Kasumi-1 (cell line): ENCODE measurements at regions not wholly inside any gene's neighbourhood (a gene's known extent, or its start where the extent isn't known, plus 50 kb on each side); places are given as distances from the start of the nearest gene placed in this dataset.

Source experiments
- DNase-seq, 2 experiments: peaks; one replicate each; lab custom pipeline; 2025; lab: John Stamatoyannopoulos, UW

DNA sequence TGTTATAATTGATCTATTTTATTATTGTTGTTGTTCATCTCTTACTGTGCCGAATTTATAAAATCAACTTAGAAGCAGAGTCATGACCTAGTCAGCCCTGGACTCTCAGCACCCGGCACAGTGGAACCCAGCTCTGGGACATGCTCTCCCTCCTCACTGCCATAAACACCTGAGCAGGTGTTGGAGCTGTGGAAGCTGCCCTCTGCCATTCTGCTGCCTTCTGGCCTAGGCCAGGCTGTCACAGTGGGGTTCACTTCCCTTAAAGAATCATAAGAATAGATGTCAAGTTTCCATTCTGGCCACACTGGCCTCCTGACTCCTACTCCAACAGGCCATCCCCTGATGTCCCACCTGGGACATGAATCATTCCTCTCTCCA, 192.2 kb downstream of the ZFP36L2 start:
- no peak for DNase-seq

- DNase-seq, result no peak
Observed at GRCh38 chr2:43033466-43034241, 192.8 kb downstream of the ZFP36L2 start.

GRCh38 chr2:43033016-43033270, 193.5 kb downstream of the ZFP36L2 start:
- DNase-seq, result no peak

GRCh38 chr2:43032213-43033015, 194.0 kb downstream of the ZFP36L2 start:
- no peak for DNase-seq

DNA sequence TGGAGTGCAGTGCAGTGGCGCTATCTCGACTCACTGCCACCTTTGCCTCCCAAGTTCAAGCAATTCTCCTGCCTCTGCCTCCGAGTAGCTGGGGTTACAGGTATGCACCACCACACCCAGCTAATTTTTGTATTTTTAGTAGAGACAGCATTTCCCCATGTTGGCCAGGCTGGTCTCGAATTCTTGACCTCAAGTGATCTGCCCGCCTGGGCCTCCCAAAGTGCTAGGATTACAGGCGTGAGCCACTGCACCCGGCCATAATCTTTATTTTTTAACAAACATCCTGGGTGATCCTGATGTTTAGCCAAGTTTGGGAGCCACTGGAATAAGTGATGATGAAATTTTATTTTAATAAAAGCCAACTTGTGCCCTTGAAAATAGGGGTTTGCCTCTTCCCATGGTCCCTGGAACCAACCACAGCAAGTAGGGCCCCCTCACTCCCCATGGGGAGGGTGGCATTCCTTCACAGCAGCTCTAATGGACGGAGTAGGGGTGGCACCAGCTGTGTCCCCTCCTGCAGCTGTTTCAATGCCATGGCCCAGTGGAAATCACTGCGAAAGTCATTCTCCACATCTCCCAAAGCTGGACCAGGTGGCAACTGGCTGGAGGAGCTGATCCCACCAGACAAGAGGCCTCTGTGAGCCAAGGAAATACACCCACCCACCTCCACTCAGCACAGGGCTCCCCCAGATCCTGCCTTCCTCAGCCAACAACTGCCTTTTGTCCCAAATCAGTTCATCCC, 194.8 kb downstream of the ZFP36L2 start:
- no peak for DNase-seq

DNA sequence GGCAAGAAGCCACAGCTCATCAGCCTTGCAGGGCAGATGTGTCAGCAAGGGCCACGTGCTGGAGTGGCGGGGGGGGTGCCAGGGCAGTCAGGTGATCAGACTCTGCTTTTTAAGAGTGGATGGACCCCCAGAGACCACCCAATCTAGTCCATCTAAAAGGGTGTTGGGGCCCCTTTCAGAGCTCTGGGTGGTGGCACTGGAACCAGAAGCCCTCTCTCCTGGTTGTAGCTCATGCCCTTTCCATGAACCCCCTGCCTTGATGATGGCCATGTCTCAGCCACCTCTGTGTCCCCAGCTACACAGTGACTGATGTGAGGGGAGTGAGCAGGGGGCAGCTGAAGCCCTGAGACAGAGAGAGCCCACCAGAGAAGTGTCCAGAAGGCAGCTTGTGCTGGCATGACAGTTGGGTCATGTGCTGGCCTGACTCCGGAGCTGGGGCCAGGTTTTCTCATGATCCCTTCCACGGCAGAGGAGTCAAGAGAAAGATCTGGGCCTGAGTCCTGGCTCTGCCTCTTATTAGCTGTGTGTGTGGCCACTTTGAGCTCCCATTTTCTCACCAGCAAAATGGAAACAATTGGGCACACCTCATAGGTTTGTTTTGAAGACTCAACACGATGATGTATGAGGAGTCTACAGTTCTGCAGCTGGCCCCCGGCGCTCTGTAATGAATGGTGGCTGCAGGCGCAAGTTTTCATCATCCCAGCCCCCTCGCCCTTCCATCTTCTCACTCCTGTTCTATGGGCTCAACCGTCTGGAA, 195.7 kb downstream of the ZFP36L2 start:
- DNase-seq, result no peak

GRCh38 chr2:43029186-43029585, 197.2 kb downstream of the ZFP36L2 start:
- DNase-seq, result no peak

DNA sequence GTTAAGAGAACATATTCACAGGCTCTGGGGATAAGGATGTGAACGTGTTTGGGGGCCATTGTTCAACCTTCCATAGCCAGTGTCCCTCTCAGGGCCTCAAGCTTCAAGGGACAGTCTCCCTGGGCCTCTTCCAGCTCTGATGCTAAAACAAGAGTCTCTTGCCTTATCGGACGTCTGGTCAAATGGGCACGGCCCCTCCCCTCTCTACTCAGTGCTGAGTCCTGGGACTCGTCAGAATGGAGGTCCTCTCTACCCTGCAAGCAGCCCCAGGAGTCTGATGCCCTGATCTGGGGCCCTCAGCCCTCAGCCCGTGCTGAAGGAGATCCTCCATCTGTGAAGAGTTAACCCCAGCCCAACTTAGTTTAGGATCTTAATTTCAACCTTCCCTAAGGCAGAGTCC, 198.2 kb downstream of the ZFP36L2 start:
- no peak for DNase-seq

DNA sequence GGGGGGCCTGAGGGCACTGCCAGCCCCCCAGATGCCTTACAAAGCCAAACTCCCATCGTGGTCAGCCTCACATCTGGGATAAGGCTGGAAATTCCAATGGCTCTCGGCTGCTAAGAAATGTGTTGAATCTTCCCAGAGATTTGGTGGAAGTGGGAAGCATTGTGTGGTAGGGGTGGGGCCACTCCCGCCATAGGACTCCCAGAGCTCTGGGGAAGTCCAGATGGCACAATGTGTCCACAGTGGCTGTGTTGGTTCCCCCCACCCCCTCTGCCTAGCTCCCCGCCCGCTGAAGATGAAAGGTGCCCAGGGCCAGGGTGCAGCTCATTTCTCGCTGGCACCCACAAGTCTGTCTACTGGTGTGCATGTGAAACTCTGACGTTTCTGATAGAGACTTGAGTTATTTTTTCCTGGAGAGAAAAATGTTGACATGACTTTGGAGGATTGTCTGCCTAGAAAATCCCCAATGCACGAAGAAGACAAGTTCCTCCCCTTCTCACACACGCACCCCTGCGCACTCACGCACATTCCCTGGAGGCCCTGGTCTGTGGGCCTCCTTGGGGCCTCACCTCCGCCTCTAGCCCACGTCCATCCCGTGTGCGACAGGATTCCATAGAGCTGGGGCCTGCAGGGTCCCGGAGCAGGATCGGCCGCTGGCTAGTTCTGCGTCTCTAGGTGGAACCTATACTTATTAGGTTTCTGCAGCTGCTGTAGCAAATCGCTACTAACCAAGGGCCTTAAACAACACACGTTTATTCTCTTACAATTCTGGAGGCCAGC, 199.1 kb downstream of the ZFP36L2 start:
- no peak for DNase-seq

DNA sequence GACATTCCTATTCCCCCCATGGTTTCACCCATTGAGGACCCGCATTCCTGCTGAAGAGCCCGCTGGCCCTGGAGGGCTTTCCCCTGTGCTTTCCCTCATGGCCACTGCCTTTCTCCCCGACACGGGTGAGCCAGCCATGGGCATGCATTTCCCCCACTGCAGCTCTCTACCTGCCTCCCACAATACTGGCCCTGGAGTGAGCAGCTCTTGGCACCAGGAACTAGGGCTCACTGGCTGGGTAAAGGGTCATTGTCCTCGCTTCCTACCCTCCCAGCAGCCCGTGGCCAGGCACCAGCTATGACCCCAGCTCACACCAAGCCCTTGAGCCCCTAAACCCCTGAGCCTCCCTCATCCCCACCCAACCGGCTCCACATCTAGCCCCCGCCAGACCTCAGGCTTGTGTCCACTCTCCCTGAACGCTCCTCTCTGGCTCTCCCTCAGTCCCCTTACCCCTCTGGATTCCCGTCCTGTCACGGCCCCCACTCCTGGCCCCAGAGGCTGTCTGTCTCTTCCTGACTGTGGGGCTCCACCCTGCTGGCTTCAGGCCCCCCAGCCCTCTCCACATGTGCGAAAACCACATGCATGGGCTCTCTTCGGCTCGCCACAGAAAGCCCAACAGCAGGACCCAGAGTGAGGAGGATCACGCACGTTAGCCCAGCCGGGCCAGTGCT, 199.8 kb downstream of the ZFP36L2 start:
- no peak for DNase-seq

GRCh38 chr2:43025709-43026295, 200.6 kb downstream of the ZFP36L2 start:
- no peak for DNase-seq

DNA sequence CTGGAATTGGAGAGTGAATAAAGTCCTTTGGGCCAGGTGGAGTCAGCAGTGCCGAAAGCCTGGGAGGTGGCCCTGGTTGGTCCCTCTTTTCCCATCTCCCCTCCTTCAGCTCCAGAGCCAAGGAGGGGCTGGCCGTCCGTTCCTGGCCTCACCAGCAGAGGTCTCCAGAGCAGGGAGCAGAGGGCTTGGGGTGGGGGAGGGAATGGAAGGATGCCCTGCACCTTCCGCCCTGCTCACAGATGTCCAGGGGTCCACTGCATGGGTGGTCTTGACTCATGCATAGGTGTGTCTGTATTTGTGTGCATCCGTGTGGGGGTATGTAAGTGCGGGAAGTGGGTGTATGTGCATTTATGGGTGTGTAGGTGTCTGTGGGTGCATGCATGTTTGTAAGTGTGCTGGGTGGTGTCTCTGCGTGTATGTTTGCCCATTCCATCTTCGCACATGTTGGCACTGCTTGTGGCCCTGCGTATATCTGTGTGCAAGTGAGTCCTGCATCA, 201.8 kb downstream of the ZFP36L2 start:
- peak; percentile 40 to 50 for DNase-seq

GRCh38 chr2:43023791-43024514, 202.5 kb downstream of the ZFP36L2 start:
- no peak for DNase-seq

DNA sequence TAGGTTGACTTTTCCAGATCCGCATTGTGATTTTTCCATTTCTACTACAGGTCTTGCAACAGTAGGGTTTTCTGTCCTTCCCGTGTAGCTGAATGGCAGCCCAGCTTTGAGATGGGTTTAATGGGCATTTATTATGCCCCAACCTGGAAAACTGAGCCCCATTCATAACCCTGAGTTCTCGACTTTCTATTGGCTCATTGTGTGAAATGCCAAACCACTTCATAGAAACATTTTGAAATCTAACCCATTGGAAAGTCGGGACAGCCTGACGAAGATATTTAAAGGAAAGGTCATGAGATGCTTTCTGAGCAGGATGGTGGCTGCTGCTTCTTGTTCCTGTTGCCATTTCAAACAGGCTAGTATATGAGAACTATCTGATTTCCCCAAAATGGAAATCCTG, 203.5 kb downstream of the ZFP36L2 start:
- DNase-seq, result no peak

DNA sequence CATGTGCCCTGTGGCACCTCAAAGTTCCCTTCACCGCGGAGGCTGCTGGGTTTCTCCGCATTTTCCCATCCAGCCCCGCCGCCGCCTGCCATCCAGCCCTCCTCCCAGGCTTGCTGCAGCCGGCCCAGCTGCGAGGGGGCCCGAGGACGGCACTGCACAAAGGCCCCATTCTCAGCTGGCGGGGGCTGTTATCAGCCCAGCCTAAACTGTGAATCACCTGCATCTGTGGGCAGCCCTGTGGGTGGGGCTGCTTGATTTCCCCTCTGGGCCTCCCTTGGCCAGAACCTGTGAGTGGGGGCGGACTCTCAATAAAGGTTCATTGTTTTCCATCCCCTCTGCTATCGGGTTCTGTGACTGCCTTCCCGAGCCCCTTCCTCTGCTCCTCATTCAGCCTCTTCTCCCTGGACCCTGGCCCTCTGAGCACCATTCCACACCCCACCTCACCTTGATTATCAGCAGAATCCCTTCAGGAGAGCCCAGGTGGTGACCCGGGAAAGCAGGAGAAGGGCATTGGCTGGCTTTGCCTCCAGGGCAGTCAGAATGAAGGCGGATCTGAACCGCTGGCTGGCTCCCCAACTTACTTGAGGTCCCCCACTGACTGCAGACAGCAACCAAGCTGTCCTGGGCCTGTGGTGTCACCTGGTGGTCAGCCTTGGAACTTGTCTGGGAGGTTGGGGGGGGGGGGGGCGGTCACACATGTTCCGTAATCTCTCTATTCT, 204.5 kb downstream of the ZFP36L2 start:
- no peak for DNase-seq

DNA sequence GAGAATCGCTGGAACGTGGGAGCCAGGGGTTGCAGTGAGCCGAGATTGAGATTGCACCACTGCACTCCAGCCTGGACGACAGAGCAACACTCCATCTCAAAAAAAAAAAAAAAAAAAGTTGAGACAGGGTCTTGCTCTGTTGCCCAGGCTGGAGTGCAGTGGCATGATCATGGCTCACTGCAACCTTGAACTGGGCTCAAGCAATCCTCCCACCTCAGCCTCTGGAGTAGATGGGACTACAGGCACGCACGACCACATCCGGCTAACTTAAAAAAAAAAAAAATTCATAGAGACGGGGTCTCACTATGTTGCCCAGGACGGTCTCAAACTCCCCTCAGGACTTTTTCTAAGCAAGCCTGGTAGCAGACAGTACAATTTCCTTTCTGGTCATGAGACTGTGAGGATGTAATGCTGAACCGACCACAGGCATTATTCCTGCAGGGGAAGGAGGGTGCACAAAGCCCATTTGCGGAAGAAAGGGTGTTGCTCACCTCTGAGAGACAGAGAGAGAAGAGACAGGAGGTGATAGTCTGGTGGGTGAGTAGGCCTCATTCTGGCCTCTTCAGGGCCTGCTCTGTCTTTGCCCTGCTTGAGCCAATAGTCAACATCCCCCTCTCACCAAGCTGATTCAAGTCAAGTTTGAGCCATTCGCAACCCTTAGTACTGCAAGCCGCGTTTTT, 205.3 kb downstream of the ZFP36L2 start:
- no peak for DNase-seq

- DNase-seq, result no peak
Observed at GRCh38 chr2:43020296-43020695, 206.1 kb downstream of the ZFP36L2 start.

DNA sequence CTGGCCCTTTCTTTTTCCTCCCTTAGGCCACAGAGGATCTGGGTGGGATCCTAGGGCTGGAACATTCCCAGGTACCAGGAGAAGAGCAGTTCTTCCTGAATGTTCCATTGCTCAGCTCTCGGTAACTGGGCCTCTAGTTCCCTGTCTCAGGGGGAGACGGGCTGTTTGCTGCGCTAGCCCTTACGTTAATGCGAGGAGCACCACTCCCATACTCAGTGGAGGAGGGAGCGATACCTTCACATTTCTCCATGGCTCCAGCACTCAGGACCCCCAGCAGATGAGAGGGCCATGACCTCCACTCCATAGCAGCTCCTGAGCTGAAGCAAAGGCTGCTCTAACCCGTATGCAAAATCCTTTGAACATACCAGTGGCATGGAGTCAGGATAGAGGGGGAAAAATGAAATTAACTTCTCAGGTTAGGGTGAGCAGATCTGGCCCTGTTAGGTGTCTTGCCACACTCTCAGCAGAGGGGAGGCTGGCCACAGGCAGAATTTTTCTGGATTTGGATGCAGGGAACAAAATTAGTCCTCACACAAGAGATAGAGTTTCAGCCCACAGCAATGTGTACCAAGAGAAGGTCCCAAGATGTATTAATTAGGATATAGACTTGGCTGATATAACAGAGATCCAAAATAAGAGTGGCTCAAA, 206.7 kb downstream of the ZFP36L2 start:
- DNase-seq, result no peak
